Uterus (tissue), 3 donors: ENCODE measurements at regions not wholly inside any gene's neighbourhood (a gene's known extent, or its start where the extent isn't known, plus 50 kb on each side); places are given as distances from the start of the nearest gene placed in this dataset.

Experiments used
- DNase-seq, 2 donors: peaks; one replicate each; pipeline ENCODE4 v3.0.0-alpha.2; 2019 to 2020
- H3K27ac ChIP-seq, 2 donors: fragments of 200-600 bp; sonication (generic); 1 replicate in 1 of 2; 2 replicates in 1 of 2; pipeline ENCODE4 v1.5.1; 2016 to 2018
- H3K27me3 ChIP-seq, 2 donors: fragments of 200-600 bp; sonication (generic); one replicate each; pipeline ENCODE4 v1.5.1; 2018 to 2019; ENCODE audit warnings: control low read depth in 1 of 2
- H3K36me3 ChIP-seq, 2 donors: fragments of 200-600 bp; sonication (generic); one replicate each; pipeline ENCODE4 v1.5.1; 2019; ENCODE audit warnings: control low read depth in 1 of 2
- H3K4me1 ChIP-seq, 2 donors: fragments of 200-600 bp; sonication (generic); one replicate each; pipeline ENCODE4 v1.5.1; 2018 to 2019; ENCODE audit warnings: control low read depth in 1 of 2
- H3K4me3 ChIP-seq, 2 donors: fragments of 200-600 bp; sonication (generic); 1 replicate in 1 of 2; 2 replicates in 1 of 2; pipeline ENCODE4 v1.5.1; 2018 to 2019; ENCODE audit warnings: mild to moderate bottlenecking in 1 of 2
- H3K9me3 ChIP-seq, 2 donors: fragments of 200-600 bp; sonication (generic); one replicate each; pipeline ENCODE4 v1.5.1; 2019; ENCODE audit warnings: control low read depth in 1 of 2
- POLR2A ChIP-seq, 2 donors: fragments of 450-650 bp; IDR thresholded peaks; one replicate each; pipeline ENCODE4 v1.6.1; 2016; ENCODE audit warnings: antibody characterized with exemption in 2 of 2, mild to moderate bottlenecking in 1 of 2, moderate library complexity in 1 of 2
- intact Hi-C: fragments of 100-400 bp; cut with DNase I; formaldehyde crosslinking; loops from one replicate; pipeline ENCODE4 v1.15.1; 2023; ENCODE audit warnings: low total_unique reads
- TF ChIP-seq, protein P1 (sequence below), 4 experiments: fragments of 200-600 bp in 2 of 4; fragments of 450-650 bp in 2 of 4; sonication (generic) in 2 of 4; IDR thresholded peaks; one replicate each; pipeline ENCODE4 v1.5.1; 2016 to 2019; ENCODE audit warnings: antibody characterized with exemption in 4 of 4, mild to moderate bottlenecking in 2 of 4, moderate library complexity in 1 of 4
- donor health status: DM: yes; HTN: yes; CAD: no.

- intact Hi-C loops, result no loop called here
- TF ChIP-seq POLR2A (IDR thresholded peaks at IDR 0.05), result no peak
- TF ChIP-seq, protein P1, sequence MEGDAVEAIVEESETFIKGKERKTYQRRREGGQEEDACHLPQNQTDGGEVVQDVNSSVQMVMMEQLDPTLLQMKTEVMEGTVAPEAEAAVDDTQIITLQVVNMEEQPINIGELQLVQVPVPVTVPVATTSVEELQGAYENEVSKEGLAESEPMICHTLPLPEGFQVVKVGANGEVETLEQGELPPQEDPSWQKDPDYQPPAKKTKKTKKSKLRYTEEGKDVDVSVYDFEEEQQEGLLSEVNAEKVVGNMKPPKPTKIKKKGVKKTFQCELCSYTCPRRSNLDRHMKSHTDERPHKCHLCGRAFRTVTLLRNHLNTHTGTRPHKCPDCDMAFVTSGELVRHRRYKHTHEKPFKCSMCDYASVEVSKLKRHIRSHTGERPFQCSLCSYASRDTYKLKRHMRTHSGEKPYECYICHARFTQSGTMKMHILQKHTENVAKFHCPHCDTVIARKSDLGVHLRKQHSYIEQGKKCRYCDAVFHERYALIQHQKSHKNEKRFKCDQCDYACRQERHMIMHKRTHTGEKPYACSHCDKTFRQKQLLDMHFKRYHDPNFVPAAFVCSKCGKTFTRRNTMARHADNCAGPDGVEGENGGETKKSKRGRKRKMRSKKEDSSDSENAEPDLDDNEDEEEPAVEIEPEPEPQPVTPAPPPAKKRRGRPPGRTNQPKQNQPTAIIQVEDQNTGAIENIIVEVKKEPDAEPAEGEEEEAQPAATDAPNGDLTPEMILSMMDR (IDR thresholded peaks at IDR 0.05), result no peak
- Histone ChIP-seq H3K4me1 (no peaks in the 10 kb centered on the region), H3K4me3 (no peak overlapping the region), H3K36me3 (no peaks in the 10 kb centered on the region), H3K27me3 (no peaks in the 10 kb centered on the region), H3K9me3 (no peaks in the 10 kb centered on the region), H3K27ac (no peak overlapping the region)
- DNase-seq, result no peak
Measured at GRCh38 chr11:92892802-92893684, 76.4 kb upstream of the MTNR1B start.

- H3K4me3 ChIP-seq, result no peak overlapping the region
- no peaks in the 10 kb centered on the region for H3K36me3 ChIP-seq
- H3K27me3 ChIP-seq, result no peaks in the 10 kb centered on the region
- H3K27ac ChIP-seq, result no peak overlapping the region
- H3K9me3 ChIP-seq, result no peaks in the 10 kb centered on the region
- no peak for DNase-seq
- H3K4me1 ChIP-seq, result no peaks in the 10 kb centered on the region
- intact Hi-C loops, result no loop called here
- TF ChIP-seq, protein P1 (IDR thresholded peaks at IDR 0.05), result no peak
- no peak for TF ChIP-seq POLR2A (IDR thresholded peaks at IDR 0.05)
Measured at GRCh38 chr11:92894197-92894596, 75.3 kb upstream of the MTNR1B start.

GRCh38 chr11:92897487-92897886 lies 72.0 kb upstream of the MTNR1B start:
- DNase-seq, result no peak
- no peak overlapping the region for H3K27ac ChIP-seq
- H3K4me3 ChIP-seq, result no peak overlapping the region
- H3K4me1 ChIP-seq, result no peaks in the 10 kb centered on the region
- H3K9me3 ChIP-seq, result no peaks in the 10 kb centered on the region
- intact Hi-C loops, result no loop called here
- H3K36me3 ChIP-seq, result no peaks in the 10 kb centered on the region
- H3K27me3 ChIP-seq, result no peaks in the 10 kb centered on the region
- TF ChIP-seq, protein P1 (IDR thresholded peaks at IDR 0.05), result no peak
- TF ChIP-seq POLR2A (IDR thresholded peaks at IDR 0.05), result no peak

- intact Hi-C loops, result no loop called here
- H3K27me3 ChIP-seq, result no peaks in the 10 kb centered on the region
- no peak overlapping the region for H3K4me3 ChIP-seq
- no peaks in the 10 kb centered on the region for H3K9me3 ChIP-seq
- TF ChIP-seq, protein P1 (IDR thresholded peaks at IDR 0.05), result no peak
- no peak for TF ChIP-seq POLR2A (IDR thresholded peaks at IDR 0.05)
- H3K4me1 ChIP-seq, result no peaks in the 10 kb centered on the region
- no peak for DNase-seq
- no peaks in the 10 kb centered on the region for H3K36me3 ChIP-seq
- no peak overlapping the region for H3K27ac ChIP-seq
Measured at GRCh38 chr11:92902417-92902816, 67.0 kb upstream of the MTNR1B start.

- Histone ChIP-seq H3K9me3 (no peaks in the 10 kb centered on the region), H3K4me1 (no peaks in the 10 kb centered on the region), H3K36me3 (no peaks in the 10 kb centered on the region), H3K4me3 (no peak overlapping the region), H3K27me3 (no peaks in the 10 kb centered on the region), H3K27ac (no peak overlapping the region)
- no peak for DNase-seq
- intact Hi-C loops, result no loop called here
- TF ChIP-seq POLR2A (IDR thresholded peaks at IDR 0.05), result no peak
- TF ChIP-seq, protein P1 (IDR thresholded peaks at IDR 0.05), result no peak
Measured at GRCh38 chr11:92907671-92908070, 61.8 kb upstream of the MTNR1B start.
